ENCODE measurements at regions not wholly inside any gene's neighbourhood (a gene's known extent, or its start where the extent isn't known, plus 50 kb on each side); places are given as distances from the start of the nearest gene placed in this dataset.

DNA sequence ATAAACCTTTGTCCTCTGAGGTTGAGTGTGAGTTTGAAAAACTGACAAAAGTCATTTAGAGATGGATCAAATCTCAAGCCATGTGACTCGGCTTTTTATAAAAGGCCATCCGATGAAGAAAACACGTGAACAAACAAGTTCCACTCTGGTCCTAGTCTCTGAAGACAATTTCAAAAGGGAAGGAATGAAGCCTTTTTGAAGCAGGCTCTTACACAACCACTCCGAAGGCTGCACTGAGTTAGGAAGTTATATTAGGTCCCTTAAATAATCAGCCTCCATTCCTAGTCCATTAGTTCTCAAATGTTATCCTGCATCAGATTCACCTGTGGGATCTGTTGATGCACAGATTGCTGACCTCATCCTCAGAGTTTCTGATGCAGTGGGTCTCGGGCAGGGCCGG lies 166.6 kb upstream of the HMHB1 start:
- peaks cover 32% of the 10 kb centered on the region for H3K4me1 ChIP-seq (ENCODE audit: low read length)
- TF ChIP-seq, protein P1, sequence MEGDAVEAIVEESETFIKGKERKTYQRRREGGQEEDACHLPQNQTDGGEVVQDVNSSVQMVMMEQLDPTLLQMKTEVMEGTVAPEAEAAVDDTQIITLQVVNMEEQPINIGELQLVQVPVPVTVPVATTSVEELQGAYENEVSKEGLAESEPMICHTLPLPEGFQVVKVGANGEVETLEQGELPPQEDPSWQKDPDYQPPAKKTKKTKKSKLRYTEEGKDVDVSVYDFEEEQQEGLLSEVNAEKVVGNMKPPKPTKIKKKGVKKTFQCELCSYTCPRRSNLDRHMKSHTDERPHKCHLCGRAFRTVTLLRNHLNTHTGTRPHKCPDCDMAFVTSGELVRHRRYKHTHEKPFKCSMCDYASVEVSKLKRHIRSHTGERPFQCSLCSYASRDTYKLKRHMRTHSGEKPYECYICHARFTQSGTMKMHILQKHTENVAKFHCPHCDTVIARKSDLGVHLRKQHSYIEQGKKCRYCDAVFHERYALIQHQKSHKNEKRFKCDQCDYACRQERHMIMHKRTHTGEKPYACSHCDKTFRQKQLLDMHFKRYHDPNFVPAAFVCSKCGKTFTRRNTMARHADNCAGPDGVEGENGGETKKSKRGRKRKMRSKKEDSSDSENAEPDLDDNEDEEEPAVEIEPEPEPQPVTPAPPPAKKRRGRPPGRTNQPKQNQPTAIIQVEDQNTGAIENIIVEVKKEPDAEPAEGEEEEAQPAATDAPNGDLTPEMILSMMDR (IDR thresholded peaks at IDR 0.05; ENCODE audit: low read depth, low read length), result no peak
- no peak for TF ChIP-seq EZH2phosphoT487 (IDR thresholded peaks at IDR 0.05; ENCODE audit: low read depth)
- H3K27ac ChIP-seq (ENCODE audit: low read length), result no peak overlapping the region
- no peaks in the 10 kb centered on the region for H3K36me3 ChIP-seq (replicated peaks; ENCODE audit: low read depth, low read length)
- H4K20me1 ChIP-seq (ENCODE audit: insufficient read depth, low read length), result no peaks in the 10 kb centered on the region
- no peaks in the 10 kb centered on the region for H3K9me3 ChIP-seq (ENCODE audit: insufficient read depth, low read length)
- no peak overlapping the region for H3K4me2 ChIP-seq (ENCODE audit: low read length)
- H3K4me3 ChIP-seq (ENCODE audit: low read length), result no peak overlapping the region
- H3K27me3 ChIP-seq (ENCODE audit: low read depth, low read length), result no peaks in the 10 kb centered on the region
- no peak overlapping the region for H2AFZ ChIP-seq (ENCODE audit: low read depth, low read length)
- H3K79me2 ChIP-seq (ENCODE audit: low read length), result no peaks in the 10 kb centered on the region
- no peak overlapping the region for H3K9ac ChIP-seq (ENCODE audit: low read length)

DNA sequence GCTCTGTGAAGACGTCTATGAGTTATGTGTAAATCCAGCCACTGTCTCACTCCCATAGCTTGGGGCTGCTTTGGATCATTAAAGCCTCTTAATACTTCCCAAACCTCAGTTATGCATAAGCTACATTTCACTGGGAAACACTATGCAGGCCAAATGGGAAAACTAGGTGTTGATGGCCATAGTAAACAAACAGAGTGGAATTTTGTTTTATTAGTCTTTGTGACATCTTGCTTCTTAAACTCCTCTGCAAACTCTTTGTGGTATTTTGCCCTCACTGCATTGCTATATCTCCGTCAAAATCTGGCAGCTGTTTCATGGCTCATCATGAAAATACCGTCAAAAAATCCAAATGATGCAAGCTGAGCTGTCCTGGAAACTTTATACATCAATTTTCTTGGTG lies 167.2 kb upstream of the HMHB1 start:
- Histone ChIP-seq H3K9ac (ENCODE audit: low read length) (no peak overlapping the region), H3K27ac (ENCODE audit: low read length) (no peak overlapping the region), H3K27me3 (ENCODE audit: low read depth, low read length) (no peaks in the 10 kb centered on the region), H3K4me2 (ENCODE audit: low read length) (no peak overlapping the region), H3K4me3 (ENCODE audit: low read length) (no peak overlapping the region), H3K4me1 (ENCODE audit: low read length) (peaks cover 29% of the 10 kb centered on the region), H3K36me3 (replicated peaks; ENCODE audit: low read depth, low read length) (no peaks in the 10 kb centered on the region), H3K79me2 (ENCODE audit: low read length) (no peaks in the 10 kb centered on the region), H2AFZ (ENCODE audit: low read depth, low read length) (no peak overlapping the region), H3K9me3 (ENCODE audit: insufficient read depth, low read length) (no peaks in the 10 kb centered on the region), H4K20me1 (ENCODE audit: insufficient read depth, low read length) (no peaks in the 10 kb centered on the region)
- TF ChIP-seq, protein P1 (IDR thresholded peaks at IDR 0.05; ENCODE audit: low read depth, low read length), result no peak
- no peak for TF ChIP-seq EZH2phosphoT487 (IDR thresholded peaks at IDR 0.05; ENCODE audit: low read depth)

DNA sequence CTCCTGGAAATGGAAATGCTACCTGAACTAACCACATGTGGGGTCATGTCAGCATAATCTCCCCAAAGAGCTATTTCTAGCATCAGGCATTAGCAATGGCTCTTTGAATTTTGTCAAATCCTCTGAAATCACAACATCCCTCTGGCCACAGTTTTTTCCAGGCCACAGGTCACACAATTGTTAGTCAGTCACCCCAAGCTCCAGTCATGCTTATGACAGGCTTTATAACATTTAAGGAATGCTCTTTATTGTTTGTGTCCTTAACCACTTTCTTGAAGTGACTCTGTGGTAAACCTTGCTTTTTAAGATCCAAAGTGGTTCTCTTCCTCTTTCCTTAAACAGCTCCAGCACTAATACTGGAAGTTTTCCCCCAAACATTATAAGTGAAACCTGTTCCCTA lies 169.2 kb upstream of the HMHB1 start:
- no peaks in the 10 kb centered on the region for H3K27me3 ChIP-seq (ENCODE audit: low read depth, low read length)
- no peaks in the 10 kb centered on the region for H3K9me3 ChIP-seq (ENCODE audit: insufficient read depth, low read length)
- H3K27ac ChIP-seq (ENCODE audit: low read length), result no peak overlapping the region
- no peak overlapping the region for H3K4me2 ChIP-seq (ENCODE audit: low read length)
- H4K20me1 ChIP-seq (ENCODE audit: insufficient read depth, low read length), result no peaks in the 10 kb centered on the region
- TF ChIP-seq, protein P1 (IDR thresholded peaks at IDR 0.05; ENCODE audit: low read depth, low read length), result no peak
- TF ChIP-seq EZH2phosphoT487 (IDR thresholded peaks at IDR 0.05; ENCODE audit: low read depth), result no peak
- H3K4me3 ChIP-seq (ENCODE audit: low read length), result no peak overlapping the region
- H3K36me3 ChIP-seq (replicated peaks; ENCODE audit: low read depth, low read length), result no peaks in the 10 kb centered on the region
- H3K9ac ChIP-seq (ENCODE audit: low read length), result no peak overlapping the region
- no peak overlapping the region for H2AFZ ChIP-seq (ENCODE audit: low read depth, low read length)
- H3K4me1 ChIP-seq (ENCODE audit: low read length), result peaks cover 29% of the 10 kb centered on the region
- no peaks in the 10 kb centered on the region for H3K79me2 ChIP-seq (ENCODE audit: low read length)

DNA sequence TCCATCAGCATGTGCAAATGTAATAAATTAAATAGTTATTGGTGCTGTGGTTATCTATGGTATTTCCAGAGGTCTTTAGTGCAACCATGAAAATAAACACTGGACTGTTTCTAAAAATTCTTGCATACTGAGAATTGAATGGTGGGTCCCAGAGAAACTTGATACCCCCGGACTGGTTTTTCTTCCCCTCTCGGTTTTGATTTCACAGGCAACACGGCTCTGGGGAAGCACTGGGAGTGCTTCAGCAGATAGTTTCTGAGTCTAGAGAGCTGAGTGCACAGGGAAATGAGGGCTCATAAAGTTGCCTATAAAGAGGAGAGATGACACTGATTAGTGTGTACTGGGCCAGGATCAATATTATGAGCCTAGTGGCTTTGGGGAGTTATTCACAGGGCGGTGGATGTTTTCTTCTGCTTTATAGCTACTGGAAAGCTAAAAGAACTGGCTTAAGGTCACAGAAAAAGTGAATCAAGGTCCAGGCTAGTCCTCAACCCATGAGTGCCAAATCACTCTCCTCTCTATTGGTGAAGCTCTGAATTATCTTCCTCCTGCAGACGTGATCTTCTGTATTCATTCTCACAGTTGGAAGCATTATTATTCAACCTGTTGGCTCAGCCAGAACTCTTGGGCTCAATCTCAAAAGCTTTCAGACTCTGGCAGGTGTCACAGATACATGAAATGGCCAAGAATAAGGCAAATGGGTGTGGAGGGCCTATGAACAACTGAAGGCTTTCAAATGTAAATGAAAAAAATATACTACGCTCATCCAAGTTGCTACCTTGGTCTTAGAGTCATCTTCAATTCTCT lies 170.2 kb upstream of the HMHB1 start:
- Histone ChIP-seq H3K4me1 (ENCODE audit: low read length) (peaks cover 29% of the 10 kb centered on the region), H3K9ac (ENCODE audit: low read length) (peak overlapping the region; percentile 32; the same call in 1 of the 2 replicates), H3K27me3 (ENCODE audit: low read depth, low read length) (no peaks in the 10 kb centered on the region), H4K20me1 (ENCODE audit: insufficient read depth, low read length) (no peaks in the 10 kb centered on the region), H3K27ac (ENCODE audit: low read length) (peak overlapping the region; percentile 68), H3K4me3 (ENCODE audit: low read length) (peak overlapping the region; percentile 29; the same call in 1 of the 2 replicates), H3K4me2 (ENCODE audit: low read length) (peak overlapping the region; percentile 63), H2AFZ (ENCODE audit: low read depth, low read length) (no peak overlapping the region), H3K79me2 (ENCODE audit: low read length) (no peaks in the 10 kb centered on the region), H3K9me3 (ENCODE audit: insufficient read depth, low read length) (no peaks in the 10 kb centered on the region), H3K36me3 (replicated peaks; ENCODE audit: low read depth, low read length) (no peaks in the 10 kb centered on the region)
- TF ChIP-seq, protein P1 (IDR thresholded peaks at IDR 0.05; ENCODE audit: low read depth, low read length), result no peak
- no peak for TF ChIP-seq EZH2phosphoT487 (IDR thresholded peaks at IDR 0.05; ENCODE audit: low read depth)
